Fibroblast of lung (primary cell): ENCODE measurements at regions not wholly inside any gene's neighbourhood (a gene's known extent, or its start where the extent isn't known, plus 50 kb on each side); places are given as distances from the start of the nearest gene placed in this dataset.

ENCODE experiments used
- EZH2 ChIP-seq: IDR thresholded peaks from 2 replicates; pipeline ENCODE4 v1.5.1; 2012; ENCODE audit warnings: low read length, control low read depth, mild to moderate bottlenecking; ENCODE audit errors: missing control alignments
- TF ChIP-seq, protein P1 (sequence below), 2 donors: IDR thresholded peaks in 1 of 2; conservative IDR thresholded peaks in 1 of 2; 1 replicate in 1 of 2; 2 replicates in 1 of 2; pipeline ENCODE4 v1.5.1; 2011 to 2012; ENCODE audit warnings: low read length in 2 of 2, control low read depth in 1 of 2, inconsistent platforms in 1 of 2, low read depth in 1 of 2, mild to moderate bottlenecking in 1 of 2

DNA sequence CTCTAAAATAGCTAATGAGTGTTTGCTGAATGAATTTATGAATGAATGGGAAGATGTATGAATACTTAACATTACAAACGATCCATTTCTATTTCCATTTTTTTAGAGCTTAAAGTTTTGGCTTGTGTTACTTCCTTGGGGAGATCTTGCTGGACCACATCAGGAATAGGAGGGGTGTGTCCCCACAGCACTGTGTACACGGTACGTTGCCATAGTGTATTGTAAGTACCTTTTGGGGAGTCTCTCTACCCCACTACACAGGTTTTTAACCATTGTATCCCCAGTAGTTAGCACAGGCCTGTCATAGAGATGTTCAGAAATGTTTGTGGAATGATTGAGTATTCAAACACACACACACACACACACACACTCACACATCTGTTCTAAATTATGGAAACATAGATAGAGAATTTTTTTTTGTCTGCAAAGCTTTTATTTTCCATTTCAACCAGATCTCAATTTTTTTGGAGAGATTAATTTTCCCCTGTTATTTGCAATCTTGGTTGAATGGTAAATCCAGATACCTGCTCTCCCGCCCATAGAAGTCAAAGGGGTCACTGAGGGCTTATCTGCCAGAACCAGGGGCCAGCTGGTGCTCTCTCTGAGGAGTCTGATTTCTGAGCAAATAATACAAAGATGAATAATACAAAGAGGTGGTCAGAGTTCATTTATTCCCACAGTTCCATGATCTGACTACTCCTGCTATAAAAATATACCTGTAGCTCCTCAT is 471.0 kb downstream of the INSC start:
- TF ChIP-seq, protein P1, sequence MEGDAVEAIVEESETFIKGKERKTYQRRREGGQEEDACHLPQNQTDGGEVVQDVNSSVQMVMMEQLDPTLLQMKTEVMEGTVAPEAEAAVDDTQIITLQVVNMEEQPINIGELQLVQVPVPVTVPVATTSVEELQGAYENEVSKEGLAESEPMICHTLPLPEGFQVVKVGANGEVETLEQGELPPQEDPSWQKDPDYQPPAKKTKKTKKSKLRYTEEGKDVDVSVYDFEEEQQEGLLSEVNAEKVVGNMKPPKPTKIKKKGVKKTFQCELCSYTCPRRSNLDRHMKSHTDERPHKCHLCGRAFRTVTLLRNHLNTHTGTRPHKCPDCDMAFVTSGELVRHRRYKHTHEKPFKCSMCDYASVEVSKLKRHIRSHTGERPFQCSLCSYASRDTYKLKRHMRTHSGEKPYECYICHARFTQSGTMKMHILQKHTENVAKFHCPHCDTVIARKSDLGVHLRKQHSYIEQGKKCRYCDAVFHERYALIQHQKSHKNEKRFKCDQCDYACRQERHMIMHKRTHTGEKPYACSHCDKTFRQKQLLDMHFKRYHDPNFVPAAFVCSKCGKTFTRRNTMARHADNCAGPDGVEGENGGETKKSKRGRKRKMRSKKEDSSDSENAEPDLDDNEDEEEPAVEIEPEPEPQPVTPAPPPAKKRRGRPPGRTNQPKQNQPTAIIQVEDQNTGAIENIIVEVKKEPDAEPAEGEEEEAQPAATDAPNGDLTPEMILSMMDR (conservative IDR thresholded peaks at IDR 0.05 in 1 of 2, IDR thresholded peaks at IDR 0.05 in 1 of 2; ENCODE audit: low read depth in 1 of 2, low read length in 2 of 2) = no peak
- no peak for TF ChIP-seq EZH2
